HG03469 (cell line): ENCODE measurements at regions not wholly inside any gene's neighbourhood (a gene's known extent, or its start where the extent isn't known, plus 50 kb on each side); places are given as distances from the start of the nearest gene placed in this dataset.

Experiments used
- ATAC-seq: cut with Tn5 transposase; IDR thresholded peaks from one replicate; pipeline ENCODE4 v1.9.1; 2021; ENCODE audit warnings: mild to moderate bottlenecking, moderate library complexity, moderate number of reproducible peaks; ENCODE audit not compliant: unreplicated experiment

- ATAC-seq = no peak
Measured at GRCh38 chr20:58111310-58112016, 117.0 kb downstream of the ANKRD60 start.

- no peak for ATAC-seq
Measured at GRCh38 chr20:58109918-58110635, 118.4 kb downstream of the ANKRD60 start.

- ATAC-seq = no peak
Measured at GRCh38 chr20:58109126-58109880, 119.2 kb downstream of the ANKRD60 start.

GRCh38 chr20:58107533-58107932 lies 120.9 kb downstream of the ANKRD60 start:
- ATAC-seq = no peak

- no peak for ATAC-seq
Measured at GRCh38 chr20:58106143-58106750, 122.2 kb downstream of the ANKRD60 start.

GRCh38 chr20:58103961-58104360 lies 124.5 kb downstream of the ANKRD60 start:
- ATAC-seq = no peak

- no peak for ATAC-seq
Measured at GRCh38 chr20:58103517-58103904, 124.9 kb downstream of the ANKRD60 start.

- ATAC-seq = no peak
Measured at GRCh38 chr20:58102744-58103516, 125.5 kb downstream of the ANKRD60 start.

- no peak for ATAC-seq
Measured at GRCh38 chr20:58102261-58102660, 126.2 kb downstream of the ANKRD60 start.

GRCh38 chr20:58100731-58101356 lies 127.6 kb downstream of the ANKRD60 start:
- ATAC-seq = no peak

GRCh38 chr20:58099956-58100730 lies 128.3 kb downstream of the ANKRD60 start:
- ATAC-seq = no peak

GRCh38 chr20:58099291-58099935 lies 129.0 kb downstream of the ANKRD60 start:
- ATAC-seq = no peak

GRCh38 chr20:58098571-58098970 lies 129.9 kb downstream of the ANKRD60 start:
- ATAC-seq = no peak

GRCh38 chr20:58097943-58098342 lies 130.5 kb downstream of the ANKRD60 start:
- no peak for ATAC-seq

- ATAC-seq = no peak
Measured at GRCh38 chr20:58097429-58097828, 131.0 kb downstream of the ANKRD60 start.

GRCh38 chr20:58096880-58097423 lies 131.5 kb downstream of the ANKRD60 start:
- ATAC-seq = no peak

GRCh38 chr20:58094698-58095097 lies 133.8 kb downstream of the ANKRD60 start:
- ATAC-seq = no peak

- no peak for ATAC-seq
Measured at GRCh38 chr20:58094160-58094559, 134.3 kb downstream of the ANKRD60 start.

GRCh38 chr20:58092871-58093270 lies 135.6 kb downstream of the ANKRD60 start:
- no peak for ATAC-seq
